Ishikawa (cell line): ENCODE measurements at regions not wholly inside any gene's neighbourhood (a gene's known extent, or its start where the extent isn't known, plus 50 kb on each side); places are given as distances from the start of the nearest gene placed in this dataset.

Source experiments
- CEBPB ChIP-seq: IDR thresholded peaks from 2 replicates; pipeline ENCODE4 v1.6.1; 2012
- CREB1 ChIP-seq: IDR thresholded peaks from 2 replicates; pipeline ENCODE4 v1.6.1; 2012; ENCODE audit warnings: low read depth
- EGR1 ChIP-seq: IDR thresholded peaks from 2 replicates; pipeline ENCODE4 v1.6.1; 2012
- EP300 ChIP-seq: IDR thresholded peaks from 2 replicates; pipeline ENCODE4 v1.6.1; 2012; ENCODE audit warnings: borderline replicate concordance
- FOXM1 ChIP-seq: IDR thresholded peaks from 2 replicates; pipeline ENCODE4 v1.6.1; 2012; ENCODE audit warnings: low read depth, borderline replicate concordance
- MAX ChIP-seq: IDR thresholded peaks from 2 replicates; pipeline ENCODE4 v1.6.1; 2012
- NFIC ChIP-seq: IDR thresholded peaks from 2 replicates; pipeline ENCODE4 v1.6.1; 2012
- RAD21 ChIP-seq: IDR thresholded peaks from 2 replicates; pipeline ENCODE4 v1.6.1; 2012; ENCODE audit warnings: low read depth
- REST ChIP-seq: IDR thresholded peaks from 2 replicates; pipeline ENCODE4 v1.6.1; 2012; ENCODE audit warnings: low read depth, mild to moderate bottlenecking
- TAF1 ChIP-seq: IDR thresholded peaks from 2 replicates; pipeline ENCODE4 v1.6.1; 2012; ENCODE audit warnings: low read depth, mild to moderate bottlenecking
- TCF12 ChIP-seq: IDR thresholded peaks from 2 replicates; pipeline ENCODE4 v1.6.1; 2012; ENCODE audit warnings: low read depth
- TEAD4 ChIP-seq: IDR thresholded peaks from 2 replicates; pipeline ENCODE4 v1.6.1; 2012
- USF1 ChIP-seq: IDR thresholded peaks from 2 replicates; pipeline ENCODE4 v1.6.1; 2012
- YY1 ChIP-seq: IDR thresholded peaks from 2 replicates; pipeline ENCODE4 v1.6.1; 2012; ENCODE audit warnings: low read depth
- ZBTB7A ChIP-seq: IDR thresholded peaks from 2 replicates; pipeline ENCODE4 v1.6.1; 2012; ENCODE audit warnings: low read depth

- TF ChIP-seq ZBTB7A (no peak), YY1 (no peak), FOXM1 (no peak), REST (no peak), RAD21 (no peak), CEBPB (no peak), EGR1 (no peak), CREB1 (no peak), TCF12 (no peak), NFIC (no peak), EP300 (no peak), USF1 (no peak), TEAD4 (no peak), MAX (no peak)
Measured at GRCh38 chr1:74895411-74895810, 162.5 kb downstream of the TYW3 start.

- TF ChIP-seq YY1 (no peak), TAF1 (no peak), EGR1 (no peak), RAD21 (no peak), MAX (no peak), EP300 (no peak), FOXM1 (no peak), ZBTB7A (no peak), USF1 (no peak), CEBPB (no peak), CREB1 (no peak)
Measured at GRCh38 chr1:74908131-74908530, 175.2 kb downstream of the TYW3 start.

- TF ChIP-seq TEAD4 (no peak), CREB1 (no peak), EGR1 (no peak), TCF12 (no peak), NFIC (no peak), RAD21 (no peak), REST (no peak), MAX (no peak), USF1 (no peak), EP300 (no peak), CEBPB (no peak), TAF1 (no peak), FOXM1 (no peak), YY1 (no peak)
Measured at GRCh38 chr1:74908797-74909196, 175.8 kb downstream of the TYW3 start.

GRCh38 chr1:74913978-74914377 is 181.0 kb downstream of the TYW3 start:
- TF ChIP-seq USF1 (no peak), TAF1 (no peak), ZBTB7A (no peak), RAD21 (no peak), CREB1 (no peak), CEBPB (no peak), EGR1 (no peak), FOXM1 (no peak), TCF12 (no peak), NFIC (no peak), TEAD4 (no peak), REST (no peak)
